ENCODE measurements at regions not wholly inside any gene's neighbourhood (a gene's known extent, or its start where the extent isn't known, plus 50 kb on each side); places are given as distances from the start of the nearest gene placed in this dataset.

- TF ChIP-seq, protein P1, sequence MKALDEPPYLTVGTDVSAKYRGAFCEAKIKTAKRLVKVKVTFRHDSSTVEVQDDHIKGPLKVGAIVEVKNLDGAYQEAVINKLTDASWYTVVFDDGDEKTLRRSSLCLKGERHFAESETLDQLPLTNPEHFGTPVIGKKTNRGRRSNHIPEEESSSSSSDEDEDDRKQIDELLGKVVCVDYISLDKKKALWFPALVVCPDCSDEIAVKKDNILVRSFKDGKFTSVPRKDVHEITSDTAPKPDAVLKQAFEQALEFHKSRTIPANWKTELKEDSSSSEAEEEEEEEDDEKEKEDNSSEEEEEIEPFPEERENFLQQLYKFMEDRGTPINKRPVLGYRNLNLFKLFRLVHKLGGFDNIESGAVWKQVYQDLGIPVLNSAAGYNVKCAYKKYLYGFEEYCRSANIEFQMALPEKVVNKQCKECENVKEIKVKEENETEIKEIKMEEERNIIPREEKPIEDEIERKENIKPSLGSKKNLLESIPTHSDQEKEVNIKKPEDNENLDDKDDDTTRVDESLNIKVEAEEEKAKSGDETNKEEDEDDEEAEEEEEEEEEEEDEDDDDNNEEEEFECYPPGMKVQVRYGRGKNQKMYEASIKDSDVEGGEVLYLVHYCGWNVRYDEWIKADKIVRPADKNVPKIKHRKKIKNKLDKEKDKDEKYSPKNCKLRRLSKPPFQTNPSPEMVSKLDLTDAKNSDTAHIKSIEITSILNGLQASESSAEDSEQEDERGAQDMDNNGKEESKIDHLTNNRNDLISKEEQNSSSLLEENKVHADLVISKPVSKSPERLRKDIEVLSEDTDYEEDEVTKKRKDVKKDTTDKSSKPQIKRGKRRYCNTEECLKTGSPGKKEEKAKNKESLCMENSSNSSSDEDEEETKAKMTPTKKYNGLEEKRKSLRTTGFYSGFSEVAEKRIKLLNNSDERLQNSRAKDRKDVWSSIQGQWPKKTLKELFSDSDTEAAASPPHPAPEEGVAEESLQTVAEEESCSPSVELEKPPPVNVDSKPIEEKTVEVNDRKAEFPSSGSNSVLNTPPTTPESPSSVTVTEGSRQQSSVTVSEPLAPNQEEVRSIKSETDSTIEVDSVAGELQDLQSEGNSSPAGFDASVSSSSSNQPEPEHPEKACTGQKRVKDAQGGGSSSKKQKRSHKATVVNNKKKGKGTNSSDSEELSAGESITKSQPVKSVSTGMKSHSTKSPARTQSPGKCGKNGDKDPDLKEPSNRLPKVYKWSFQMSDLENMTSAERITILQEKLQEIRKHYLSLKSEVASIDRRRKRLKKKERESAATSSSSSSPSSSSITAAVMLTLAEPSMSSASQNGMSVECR (CRISPR knock-in tag; IDR thresholded peaks at IDR 0.05; ENCODE audit: borderline replicate concordance), result 0 out of 2 replicates have a peak, but pooled peaks have one; percentile 26
- TF ChIP-seq JAZF1 (CRISPR knock-in tag; IDR thresholded peaks at IDR 0.05) (no peak), E2F5 (CRISPR knock-in tag; IDR thresholded peaks at IDR 0.05) (peak; percentile 57)
Observed at GRCh38 chr2:176637486-176638166, 368.4 kb downstream of the MTX2 start (continued).

GRCh38 chr2:176638167-176639015 is 369.1 kb downstream of the MTX2 start:
- ChIA-PET POLR2A (interaction anchor here (0.6 kb wide), 1 partner anchor 1837 kb away, joined by 6 read pairs; no protein-coding TSS in a partner anchor), CTCF (interaction anchor here (0.5 to 3.9 kb wide), 19 partner anchors 10 to 1175 kb away, joined by 3 to 30 read pairs (median 5); no protein-coding TSS in a partner anchor)
- TF ChIP-seq, protein P2, sequence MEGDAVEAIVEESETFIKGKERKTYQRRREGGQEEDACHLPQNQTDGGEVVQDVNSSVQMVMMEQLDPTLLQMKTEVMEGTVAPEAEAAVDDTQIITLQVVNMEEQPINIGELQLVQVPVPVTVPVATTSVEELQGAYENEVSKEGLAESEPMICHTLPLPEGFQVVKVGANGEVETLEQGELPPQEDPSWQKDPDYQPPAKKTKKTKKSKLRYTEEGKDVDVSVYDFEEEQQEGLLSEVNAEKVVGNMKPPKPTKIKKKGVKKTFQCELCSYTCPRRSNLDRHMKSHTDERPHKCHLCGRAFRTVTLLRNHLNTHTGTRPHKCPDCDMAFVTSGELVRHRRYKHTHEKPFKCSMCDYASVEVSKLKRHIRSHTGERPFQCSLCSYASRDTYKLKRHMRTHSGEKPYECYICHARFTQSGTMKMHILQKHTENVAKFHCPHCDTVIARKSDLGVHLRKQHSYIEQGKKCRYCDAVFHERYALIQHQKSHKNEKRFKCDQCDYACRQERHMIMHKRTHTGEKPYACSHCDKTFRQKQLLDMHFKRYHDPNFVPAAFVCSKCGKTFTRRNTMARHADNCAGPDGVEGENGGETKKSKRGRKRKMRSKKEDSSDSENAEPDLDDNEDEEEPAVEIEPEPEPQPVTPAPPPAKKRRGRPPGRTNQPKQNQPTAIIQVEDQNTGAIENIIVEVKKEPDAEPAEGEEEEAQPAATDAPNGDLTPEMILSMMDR (IDR thresholded peaks at IDR 0.05), result peak; percentile 73
- TF ChIP-seq ZNF532 (CRISPR knock-in tag; IDR thresholded peaks at IDR 0.05; ENCODE audit: borderline replicate concordance) (no peak), ZNF317 (CRISPR knock-in tag; IDR thresholded peaks at IDR 0.05; ENCODE audit: borderline replicate concordance, low read depth) (no peak), ZNF281 (CRISPR knock-in tag; IDR thresholded peaks at IDR 0.05) (no peak), TEAD4 (CRISPR knock-in tag; IDR thresholded peaks at IDR 0.05) (no peak), ATF6 (CRISPR knock-in tag; IDR thresholded peaks at IDR 0.05) (no peak), USF2 (CRISPR knock-in tag; IDR thresholded peaks at IDR 0.05) (peak; percentile 20; the same call in 1 of the 2 replicates)
- Mint-ChIP-seq H3K4me1 (peaks cover 20% of the 10 kb centered on the region), H3K36me3 (no peaks in the 10 kb centered on the region; the same call in 1 of the 2 replicates), H3K4me3 (peak overlapping the region; percentile 69), H3K9me3 (no peaks in the 10 kb centered on the region), H3K27ac (no peak overlapping the region), H3K27me3 (ENCODE audit: low read depth) (peaks cover 94% of the 10 kb centered on the region)
- DNase-seq (ENCODE audit: low spot score) (peak; percentile 59), ATAC-seq (peak; percentile 70)

Data from WTC11 (cell line).